GM12873 (cell line): ENCODE measurements at regions not wholly inside any gene's neighbourhood (a gene's known extent, or its start where the extent isn't known, plus 50 kb on each side); places are given as distances from the start of the nearest gene placed in this dataset.

Experiments used
- TF ChIP-seq, protein P1 (sequence below): IDR thresholded peaks from 2 replicates; pipeline ENCODE4 v1.5.1; 2012; ENCODE audit warnings: low read depth, mild to moderate bottlenecking, moderate library complexity, low read length, control low read depth; ENCODE audit not compliant: insufficient read depth; ENCODE audit errors: missing control alignments

DNA sequence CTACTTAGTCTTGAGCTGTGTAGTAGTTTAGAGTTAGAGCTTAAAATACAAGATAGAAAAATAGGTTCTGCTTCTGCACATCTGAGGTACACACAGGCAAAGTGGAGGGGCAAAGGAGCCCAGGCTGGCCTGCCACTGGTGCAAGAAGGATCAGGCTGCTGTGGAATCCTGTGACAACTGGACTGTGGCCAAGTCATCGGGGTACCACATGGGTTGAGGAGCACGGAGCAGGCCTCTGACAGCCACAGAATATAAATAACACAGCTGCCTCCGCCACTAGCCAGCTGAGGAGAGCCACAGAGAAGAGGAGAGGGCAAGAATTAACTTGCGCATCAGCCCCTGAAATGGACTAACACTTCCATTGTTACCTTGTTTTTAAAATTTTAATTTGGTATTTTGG lies 206.0 kb upstream of the MARCKS start:
- TF ChIP-seq, protein P1, sequence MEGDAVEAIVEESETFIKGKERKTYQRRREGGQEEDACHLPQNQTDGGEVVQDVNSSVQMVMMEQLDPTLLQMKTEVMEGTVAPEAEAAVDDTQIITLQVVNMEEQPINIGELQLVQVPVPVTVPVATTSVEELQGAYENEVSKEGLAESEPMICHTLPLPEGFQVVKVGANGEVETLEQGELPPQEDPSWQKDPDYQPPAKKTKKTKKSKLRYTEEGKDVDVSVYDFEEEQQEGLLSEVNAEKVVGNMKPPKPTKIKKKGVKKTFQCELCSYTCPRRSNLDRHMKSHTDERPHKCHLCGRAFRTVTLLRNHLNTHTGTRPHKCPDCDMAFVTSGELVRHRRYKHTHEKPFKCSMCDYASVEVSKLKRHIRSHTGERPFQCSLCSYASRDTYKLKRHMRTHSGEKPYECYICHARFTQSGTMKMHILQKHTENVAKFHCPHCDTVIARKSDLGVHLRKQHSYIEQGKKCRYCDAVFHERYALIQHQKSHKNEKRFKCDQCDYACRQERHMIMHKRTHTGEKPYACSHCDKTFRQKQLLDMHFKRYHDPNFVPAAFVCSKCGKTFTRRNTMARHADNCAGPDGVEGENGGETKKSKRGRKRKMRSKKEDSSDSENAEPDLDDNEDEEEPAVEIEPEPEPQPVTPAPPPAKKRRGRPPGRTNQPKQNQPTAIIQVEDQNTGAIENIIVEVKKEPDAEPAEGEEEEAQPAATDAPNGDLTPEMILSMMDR: no peak

DNA sequence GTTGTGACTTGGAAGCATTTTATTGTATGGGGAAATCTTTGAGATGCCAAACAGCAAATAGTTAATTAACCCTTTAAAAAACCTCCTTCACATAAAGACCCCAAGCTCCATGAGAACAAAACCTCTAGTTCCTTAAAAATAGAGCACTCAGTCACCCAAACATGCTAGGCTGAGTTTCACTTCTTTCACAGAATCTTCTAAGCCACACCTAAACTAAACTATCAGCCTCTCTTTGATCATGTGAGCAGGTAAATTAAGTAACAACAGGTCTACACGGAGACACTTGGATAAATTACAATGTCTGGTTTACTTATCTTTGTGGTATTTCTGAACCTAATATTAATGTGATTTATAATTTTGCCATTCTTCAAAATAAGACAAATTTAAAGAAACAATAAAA lies 205.2 kb upstream of the MARCKS start:
- TF ChIP-seq, protein P1: no peak

DNA sequence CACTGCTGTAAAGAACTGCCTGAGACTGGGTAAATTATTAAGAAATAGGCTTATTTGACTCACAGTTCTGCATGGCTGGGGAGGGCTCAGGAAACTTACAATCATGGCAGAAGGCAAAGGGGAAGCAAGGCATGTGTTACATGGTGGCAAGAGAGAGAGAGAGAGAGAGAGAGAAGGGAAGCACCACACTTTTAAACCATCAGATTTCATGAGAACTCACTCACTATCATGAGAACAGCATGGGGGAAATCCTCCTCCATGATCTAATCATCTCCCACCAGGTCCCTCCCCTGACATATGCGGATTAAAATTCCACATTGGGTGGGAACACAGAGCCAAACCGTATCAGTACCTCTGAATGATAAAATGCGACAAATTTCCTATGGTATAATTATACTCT lies 203.9 kb upstream of the MARCKS start:
- TF ChIP-seq, protein P1: no peak

DNA sequence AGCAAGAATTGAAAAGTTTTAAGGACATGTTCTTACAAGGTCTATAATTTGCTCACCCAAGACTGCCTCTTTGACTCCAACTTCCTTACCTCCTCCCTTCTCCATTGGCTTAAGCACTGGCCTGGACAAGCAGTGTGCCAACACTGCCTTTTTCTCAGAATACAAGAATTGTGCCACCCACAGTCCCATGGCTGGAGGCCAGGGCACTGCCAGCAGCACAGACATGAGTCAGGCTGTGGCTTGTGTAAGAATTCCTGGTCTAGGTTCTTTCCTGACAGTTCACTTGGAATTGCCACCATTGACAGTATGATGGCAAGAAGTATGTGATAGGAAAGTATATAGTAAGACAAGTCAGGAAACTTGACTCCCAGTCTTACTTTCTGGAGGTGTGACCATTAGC lies 202.7 kb upstream of the MARCKS start:
- TF ChIP-seq, protein P1: no peak

DNA sequence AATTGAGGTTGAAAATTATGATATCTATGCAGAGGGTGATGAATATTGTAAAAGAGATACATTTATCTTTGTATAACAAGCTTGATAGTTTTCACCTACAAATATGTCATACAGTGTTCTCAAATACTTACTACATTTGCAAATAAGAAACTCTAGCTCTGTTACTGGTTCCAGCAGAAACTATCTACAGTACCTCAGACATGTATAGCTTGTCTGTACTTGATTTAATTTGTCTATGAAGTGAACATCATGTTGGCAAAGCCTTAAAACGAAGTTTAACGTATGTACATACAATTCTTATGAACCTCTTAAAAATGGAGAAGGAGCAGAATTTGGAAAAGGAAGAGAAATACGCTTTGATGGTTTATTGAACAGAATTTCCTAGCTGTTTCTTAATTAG lies 201.4 kb upstream of the MARCKS start:
- TF ChIP-seq, protein P1: no peak

DNA sequence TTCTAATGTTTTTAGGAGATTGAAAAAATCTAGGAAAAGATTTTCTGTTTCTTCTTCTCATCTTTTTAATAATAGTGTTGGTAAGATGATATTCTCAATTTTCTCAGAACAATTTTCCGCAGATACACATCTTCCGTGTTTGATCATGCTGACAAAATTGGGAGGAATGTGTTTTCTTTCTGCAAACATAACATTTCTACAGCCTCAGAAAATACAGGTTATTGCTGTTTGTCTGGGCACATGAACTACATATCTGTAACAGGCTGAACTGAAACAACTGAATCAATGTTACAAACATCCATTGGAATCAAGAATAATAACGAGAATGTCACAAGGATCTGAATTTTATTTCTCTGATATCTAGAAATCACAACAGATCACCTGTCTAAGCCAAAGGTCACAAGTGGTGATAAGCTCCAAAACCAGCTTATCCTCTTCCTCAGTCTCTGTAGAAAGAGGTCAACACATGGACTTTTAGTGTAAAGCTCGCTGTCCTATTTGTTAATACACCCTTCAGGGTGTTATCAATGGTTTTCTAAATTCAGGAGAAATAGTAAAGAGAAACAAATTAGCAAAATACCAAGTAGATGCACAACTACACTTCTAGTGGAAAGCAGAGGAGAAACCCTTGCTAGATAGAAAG lies 197.3 kb upstream of the MARCKS start:
- TF ChIP-seq, protein P1: no peak

DNA sequence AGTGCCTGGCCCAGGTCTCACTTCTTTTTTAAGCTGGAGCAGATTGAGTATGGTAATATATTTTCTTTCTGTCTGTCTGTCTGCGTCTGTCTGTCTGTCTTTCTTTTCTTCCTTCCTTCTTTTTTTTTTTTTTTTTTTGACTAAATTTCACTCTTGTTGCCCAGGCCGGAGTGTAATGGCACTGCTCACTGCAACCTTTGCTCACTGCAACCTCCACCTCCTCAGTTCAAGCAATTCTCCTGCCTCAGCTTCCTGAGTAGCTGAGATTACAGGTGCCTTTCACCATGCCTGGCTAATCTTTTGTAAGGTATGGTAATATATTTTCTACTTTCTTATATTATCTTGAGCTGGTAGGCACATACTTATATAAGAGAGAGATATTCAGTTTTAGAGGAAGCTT lies 196.3 kb upstream of the MARCKS start:
- TF ChIP-seq, protein P1: no peak
